ENCODE measurements at regions not wholly inside any gene's neighbourhood (a gene's known extent, or its start where the extent isn't known, plus 50 kb on each side); places are given as distances from the start of the nearest gene placed in this dataset.

GRCh38 chr18:77935342-77935741, 685.7 kb downstream of the GALR1 start:
- no peak for DNase-seq
- TF ChIP-seq POLR2A (IDR thresholded peaks at IDR 0.05) (no peak), CTCF (IDR thresholded peaks at IDR 0.05) (no peak)
- H3K9me3 ChIP-seq, result peaks cover 0 to 4% (median 0%) of the 10 kb centered on the region in 4 donors
- no peak overlapping the region for H3K27ac ChIP-seq
- H3K4me1 ChIP-seq, result no peaks in the 10 kb centered on the region
- H3K27me3 ChIP-seq, result no peaks in the 10 kb centered on the region
- H3K4me3 ChIP-seq, result no peak overlapping the region
- no peaks in the 10 kb centered on the region for H3K36me3 ChIP-seq

- no peaks in the 10 kb centered on the region for H3K9me3 ChIP-seq
- no peaks in the 10 kb centered on the region for H3K27me3 ChIP-seq
- no peak overlapping the region for H3K27ac ChIP-seq
- no peak for DNase-seq
- H3K4me3 ChIP-seq, result no peak overlapping the region
- no peaks in the 10 kb centered on the region for H3K4me1 ChIP-seq
- TF ChIP-seq CTCF (IDR thresholded peaks at IDR 0.05) (no peak), POLR2A (IDR thresholded peaks at IDR 0.05) (no peak)
- H3K36me3 ChIP-seq, result no peaks in the 10 kb centered on the region
Observed at GRCh38 chr18:77940566-77940965, 690.9 kb downstream of the GALR1 start.

- TF ChIP-seq POLR2A (IDR thresholded peaks at IDR 0.05) (no peak), CTCF (IDR thresholded peaks at IDR 0.05) (no peak)
- H3K27me3 ChIP-seq, result no peaks in the 10 kb centered on the region
- H3K4me3 ChIP-seq, result no peak overlapping the region
- no peaks in the 10 kb centered on the region for H3K4me1 ChIP-seq
- no peak overlapping the region for H3K27ac ChIP-seq
- no peaks in the 10 kb centered on the region for H3K36me3 ChIP-seq
- no peaks in the 10 kb centered on the region for H3K9me3 ChIP-seq
- no peak for DNase-seq
Observed at GRCh38 chr18:77944533-77944932, 694.9 kb downstream of the GALR1 start.

GRCh38 chr18:77948567-77948966, 698.9 kb downstream of the GALR1 start:
- no peaks in the 10 kb centered on the region for H3K9me3 ChIP-seq
- TF ChIP-seq CTCF (IDR thresholded peaks at IDR 0.05) (no peak), POLR2A (IDR thresholded peaks at IDR 0.05) (no peak)

GRCh38 chr18:77949355-77949973, 699.8 kb downstream of the GALR1 start:
- Histone ChIP-seq H3K4me3 (no peak overlapping the region), H3K9me3 (no peaks in the 10 kb centered on the region), H3K36me3 (no peaks in the 10 kb centered on the region), H3K27ac (no peak overlapping the region), H3K27me3 (no peaks in the 10 kb centered on the region), H3K4me1 (no peaks in the 10 kb centered on the region)
- DNase-seq, result no peak
- no peak for TF ChIP-seq CTCF (IDR thresholded peaks at IDR 0.05)
- TF ChIP-seq POLR2A (IDR thresholded peaks at IDR 0.05), result no peak

More at GRCh38 chr18:77948567-77948966, 698.9 kb downstream of the GALR1 start:
- no peaks in the 10 kb centered on the region for H3K27me3 ChIP-seq
- no peak overlapping the region for H3K27ac ChIP-seq
- H3K4me3 ChIP-seq, result no peak overlapping the region
- DNase-seq, result no peak
- no peaks in the 10 kb centered on the region for H3K36me3 ChIP-seq
- H3K4me1 ChIP-seq, result no peaks in the 10 kb centered on the region

- Histone ChIP-seq H3K4me1 (no peaks in the 10 kb centered on the region), H3K27me3 (no peaks in the 10 kb centered on the region), H3K4me3 (no peak overlapping the region), H3K27ac (no peak overlapping the region), H3K36me3 (no peaks in the 10 kb centered on the region), H3K9me3 (no peaks in the 10 kb centered on the region)
- no peak for DNase-seq
- TF ChIP-seq POLR2A (IDR thresholded peaks at IDR 0.05) (no peak), CTCF (IDR thresholded peaks at IDR 0.05) (no peak)
Observed at GRCh38 chr18:77959248-77959647, 709.6 kb downstream of the GALR1 start.
